Keratinocyte (primary cell): ENCODE measurements at regions not wholly inside any gene's neighbourhood (a gene's known extent, or its start where the extent isn't known, plus 50 kb on each side); places are given as distances from the start of the nearest gene placed in this dataset.

Experiments used
- DNase-seq: peaks from one replicate; pipeline ENCODE4 v3.0.0-alpha.2; 2011; ENCODE audit warnings: low read depth, missing footprints, low spot score
- FAIRE-seq: peaks from 2 replicates; lab custom pipeline; 2011; peaks lifted over from hg19 to GRCh38; lab: Jason Lieb, UNC
- H2AFZ ChIP-seq: 2 replicates; pipeline ENCODE4 v1.6.0; 2012; ENCODE audit warnings: low read length, control low read depth, inconsistent platforms; ENCODE audit not compliant: control insufficient read depth
- H3K27ac ChIP-seq: 2 replicates; pipeline ENCODE4 v1.5.1; 2011; ENCODE audit warnings: low read length; ENCODE audit not compliant: control insufficient read depth, insufficient read depth
- H3K27me3 ChIP-seq: 3 replicates; pipeline ENCODE4 v1.6.0; 2011; ENCODE audit warnings: low read length; ENCODE audit not compliant: control insufficient read depth, insufficient read depth; ENCODE audit errors: extremely low read depth
- H3K36me3 ChIP-seq, 2 experiments: 2 replicates in 1 of 2; 3 replicates in 1 of 2; pipeline ENCODE4 v1.5.1; 2011; ENCODE audit warnings: low read length in 2 of 2, mild to moderate bottlenecking in 1 of 2; ENCODE audit not compliant: control insufficient read depth in 2 of 2, insufficient read depth in 2 of 2; ENCODE audit errors: extremely low read depth in 1 of 2
- H3K4me1 ChIP-seq: 3 replicates; pipeline ENCODE4 v1.5.1; 2011; ENCODE audit warnings: low read length; ENCODE audit not compliant: control insufficient read depth, insufficient read depth; ENCODE audit errors: extremely low read depth
- H3K4me2 ChIP-seq: 3 replicates; pipeline ENCODE4 v1.6.0; 2011; ENCODE audit warnings: low read depth, low read length; ENCODE audit not compliant: control insufficient read depth, insufficient read depth; ENCODE audit errors: extremely low read depth
- H3K4me3 ChIP-seq, 3 experiments: fragments of 200-600 bp in 1 of 3; sonication (generic) in 1 of 3; 2 replicates in 2 of 3; 3 replicates in 1 of 3; pipeline ENCODE4 v1.5.1; 2011 to 2016; ENCODE audit warnings: low read length in 3 of 3, mild to moderate bottlenecking in 3 of 3, control low read depth in 2 of 3, inconsistent platforms in 1 of 3, low read depth in 1 of 3, mixed read lengths in 1 of 3, mixed run types in 1 of 3, moderate library complexity in 1 of 3; ENCODE audit not compliant: control insufficient read depth in 2 of 3, insufficient read depth in 2 of 3; ENCODE audit errors: extremely low read depth in 1 of 3
- H3K79me2 ChIP-seq: 2 replicates; pipeline ENCODE4 v1.6.0; 2012; ENCODE audit warnings: low read length; ENCODE audit not compliant: control insufficient read depth, insufficient read depth
- H3K9ac ChIP-seq: 3 replicates; pipeline ENCODE4 v1.6.0; 2011; ENCODE audit warnings: low read length; ENCODE audit not compliant: control insufficient read depth, insufficient read depth; ENCODE audit errors: extremely low read depth
- H3K9me1 ChIP-seq: 3 replicates; pipeline ENCODE4 v1.6.0; 2011; ENCODE audit warnings: low read length; ENCODE audit not compliant: control insufficient read depth, insufficient read depth; ENCODE audit errors: extremely low read depth
- H3K9me3 ChIP-seq: 2 replicates; pipeline ENCODE4 v1.5.1; 2012; ENCODE audit warnings: low read depth, low read length; ENCODE audit not compliant: control insufficient read depth
- H4K20me1 ChIP-seq: 3 replicates; pipeline ENCODE4 v1.6.0; 2011; ENCODE audit warnings: low read length; ENCODE audit not compliant: control insufficient read depth, insufficient read depth; ENCODE audit errors: extremely low read depth
- CTCF ChIP-seq, 3 experiments: IDR thresholded peaks in 1 of 3; conservative IDR thresholded peaks in 1 of 3; optimal IDR thresholded peaks in 1 of 3; 2 replicates in 2 of 3; 3 replicates in 1 of 3; pipeline versions ENCODE3 to v1.5.1; 2011; ENCODE audit warnings: low read length in 3 of 3, mild to moderate bottlenecking in 3 of 3, moderate library complexity in 2 of 3, control low read depth in 1 of 3, inconsistent platforms in 1 of 3; ENCODE audit not compliant: insufficient read depth in 2 of 3; ENCODE audit errors: extremely low read depth in 1 of 3
- EZH2 ChIP-seq: IDR thresholded peaks from one replicate; pipeline ENCODE4 v1.6.1; 2012; ENCODE audit warnings: inconsistent platforms, mild to moderate bottlenecking, low read length, moderate library complexity
- dilution Hi-C: fragments of 300-500 bp; cut with MboI; formaldehyde crosslinking; loops from one replicate; pipeline ENCODE4 v1.7.0; 2020; ENCODE audit warnings: low sequenced_read_pairs; ENCODE audit not compliant: extremely low pct_ligation_motif_present

DNA sequence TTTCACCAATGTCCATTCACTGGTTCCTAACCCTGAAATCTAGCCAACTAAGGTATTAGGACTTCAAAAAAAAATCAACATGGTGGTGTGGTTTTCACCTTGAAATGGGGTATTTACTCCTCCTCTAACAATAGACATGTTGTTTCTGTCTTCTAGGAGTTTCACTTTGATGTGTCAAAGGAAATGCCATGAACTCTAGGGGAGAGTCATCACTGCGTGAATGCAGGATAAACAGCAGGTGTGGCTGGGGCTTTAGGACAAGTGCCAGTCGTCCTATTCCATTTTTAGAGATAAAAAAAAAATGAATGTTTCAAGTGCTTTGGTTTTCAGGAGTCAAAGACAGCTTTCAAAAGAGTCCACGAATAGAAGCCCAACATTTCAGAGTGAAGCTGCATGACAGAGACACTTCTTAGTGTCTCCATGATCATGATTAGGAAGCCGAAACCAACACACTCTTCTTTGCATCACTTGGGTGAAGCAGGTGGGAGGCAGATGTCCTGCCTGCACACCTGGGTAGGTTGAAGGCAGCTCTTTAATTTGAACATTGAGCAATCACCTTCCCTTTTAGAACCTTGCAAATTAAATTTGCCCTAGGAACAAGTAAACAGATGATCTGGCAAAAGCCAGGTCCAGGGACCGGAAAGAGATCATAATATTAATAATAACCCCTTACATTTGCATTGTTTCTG lies 328.5 kb upstream of the PRDM1 start:
- dilution Hi-C loops, result no loop called here
- peak overlapping the region; percentile 86 for H3K27ac ChIP-seq
- TF ChIP-seq EZH2 (no peak), CTCF (optimal IDR thresholded peaks at IDR 0.05 in 1 of 3, IDR thresholded peaks at IDR 0.05 in 1 of 3, conservative IDR thresholded peaks at IDR 0.05 in 1 of 3; ENCODE audit: extremely low read depth in 1 of 3, insufficient read depth in 2 of 3, low read length in 3 of 3) (no peak)
- H2AFZ ChIP-seq, result no peak overlapping the region
- H3K9ac ChIP-seq, result no peak overlapping the region
- H3K9me3 ChIP-seq, result no peaks in the 10 kb centered on the region
- FAIRE-seq (peak; percentile 85), DNase-seq (no peak)
- H3K79me2 ChIP-seq, result no peaks in the 10 kb centered on the region
- H3K9me1 ChIP-seq, result no peaks in the 10 kb centered on the region
- H3K4me3 ChIP-seq, result no peak overlapping the region
- H4K20me1 ChIP-seq, result no peaks in the 10 kb centered on the region
- H3K36me3 ChIP-seq, result no peaks in the 10 kb centered on the region
- peaks cover 48% of the 10 kb centered on the region for H3K4me1 ChIP-seq
- H3K4me2 ChIP-seq, result peak overlapping the region; percentile 33
- H3K27me3 ChIP-seq, result no peaks in the 10 kb centered on the region

DNA sequence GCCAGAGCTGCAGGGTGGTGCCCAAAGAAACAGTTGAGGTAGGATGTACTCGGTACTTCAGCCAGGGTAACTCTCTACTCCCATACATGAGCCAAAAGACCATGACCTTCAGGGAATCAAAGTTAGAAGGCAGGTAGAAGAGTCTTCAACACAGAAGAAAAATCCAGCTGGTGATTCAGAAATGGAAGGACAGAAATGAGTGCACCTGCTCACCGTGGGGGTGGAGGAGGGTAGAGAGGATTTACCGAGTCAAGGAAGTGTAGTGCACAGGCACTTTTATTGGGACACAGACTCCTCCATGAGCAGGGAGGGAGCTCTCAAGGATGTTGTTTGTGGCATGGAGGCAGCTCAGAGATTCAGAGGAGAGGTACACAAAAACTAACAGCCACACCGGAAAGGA lies 330.3 kb upstream of the PRDM1 start:
- dilution Hi-C loops, result no loop called here
- no peak overlapping the region for H3K4me3 ChIP-seq
- no peak overlapping the region for H2AFZ ChIP-seq
- DNase-seq (no peak), FAIRE-seq (no peak)
- no peaks in the 10 kb centered on the region for H3K9me3 ChIP-seq
- no peaks in the 10 kb centered on the region for H3K27me3 ChIP-seq
- H3K9me1 ChIP-seq, result no peaks in the 10 kb centered on the region
- H3K4me2 ChIP-seq, result no peak overlapping the region
- TF ChIP-seq CTCF (optimal IDR thresholded peaks at IDR 0.05 in 1 of 3, IDR thresholded peaks at IDR 0.05 in 1 of 3, conservative IDR thresholded peaks at IDR 0.05 in 1 of 3; ENCODE audit: extremely low read depth in 1 of 3, insufficient read depth in 2 of 3, low read length in 3 of 3), result no peak
- no peak for TF ChIP-seq EZH2
- H4K20me1 ChIP-seq, result no peaks in the 10 kb centered on the region
- no peak overlapping the region for H3K27ac ChIP-seq
- peaks cover 50% of the 10 kb centered on the region for H3K4me1 ChIP-seq
- H3K79me2 ChIP-seq, result no peaks in the 10 kb centered on the region
- H3K9ac ChIP-seq, result no peak overlapping the region
- H3K36me3 ChIP-seq, result no peaks in the 10 kb centered on the region
